GM12878 (cell line): ENCODE measurements at regions not wholly inside any gene's neighbourhood (a gene's known extent, or its start where the extent isn't known, plus 50 kb on each side); places are given as distances from the start of the nearest gene placed in this dataset.

ENCODE experiments used
- ATF7 ChIP-seq: fragments of 450-650 bp; IDR thresholded peaks from 2 replicates; pipeline ENCODE4 v1.6.1; 2016; ENCODE audit warnings: low read depth, mild to moderate bottlenecking
- BRCA1 ChIP-seq: IDR thresholded peaks from 2 replicates; pipeline ENCODE4 v1.6.1; 2011; ENCODE audit warnings: low read depth, low read length, improper control_type of control experiment
- CHD1 ChIP-seq: IDR thresholded peaks from 2 replicates; pipeline ENCODE4 v1.6.1; 2012; ENCODE audit warnings: low read depth, low read length, improper control_type of control experiment
- CHD4 ChIP-seq: fragments of 200-600 bp; sonication (generic); IDR thresholded peaks from 2 replicates; pipeline ENCODE4 v1.6.1; 2016; ENCODE audit warnings: mild to moderate bottlenecking
- ELK1 ChIP-seq: IDR thresholded peaks from 2 replicates; pipeline ENCODE4 v1.6.1; 2012; ENCODE audit warnings: low read depth, low read length, improper control_type of control experiment
- FOXK2 ChIP-seq: fragments of 450-650 bp; IDR thresholded peaks from 2 replicates; pipeline ENCODE4 v1.6.1; 2017; ENCODE audit warnings: mild to moderate bottlenecking, moderate library complexity
- JUNB ChIP-seq: IDR thresholded peaks from 2 replicates; pipeline ENCODE4 v1.6.1; 2016; ENCODE audit warnings: antibody characterized with exemption, mild to moderate bottlenecking
- LARP7 ChIP-seq: fragments of 450-650 bp; IDR thresholded peaks from 2 replicates; pipeline ENCODE4 v1.6.1; 2017; ENCODE audit warnings: mild to moderate bottlenecking
- NR2C1 ChIP-seq: fragments of 450-650 bp; IDR thresholded peaks from 2 replicates; pipeline ENCODE4 v1.6.1; 2017; ENCODE audit warnings: antibody characterized with exemption, mild to moderate bottlenecking, moderate library complexity
- NRF1 ChIP-seq: conservative IDR thresholded peaks from 2 replicates; pipeline ENCODE4 v1.6.1; 2011; ENCODE audit warnings: mild to moderate bottlenecking, low read depth, low read length, improper control_type of control experiment
- PML ChIP-seq: IDR thresholded peaks from 2 replicates; pipeline ENCODE4 v1.6.1; 2012; ENCODE audit warnings: low read length, inconsistent platforms
- POLR2AphosphoS5 ChIP-seq: IDR thresholded peaks from 2 replicates; pipeline ENCODE4 v1.6.1; 2011; ENCODE audit warnings: mild to moderate bottlenecking, low read length, inconsistent platforms
- PRDM15 ChIP-seq: fragments of 450-650 bp; formaldehyde crosslinking; IDR thresholded peaks from 2 replicates; pipeline ENCODE4 v1.4.0; 2020; ENCODE audit warnings: mild to moderate bottlenecking, moderate library complexity
- STAT3 ChIP-seq: IDR thresholded peaks from 2 replicates; pipeline ENCODE4 v1.6.1; 2011; ENCODE audit warnings: low read depth, low read length, improper control_type of control experiment
- SUPT20H ChIP-seq: IDR thresholded peaks from 2 replicates; pipeline ENCODE4 v1.6.1; 2011; ENCODE audit warnings: low read depth, mild to moderate bottlenecking, low read length, moderate library complexity, borderline replicate concordance; ENCODE audit not compliant: control insufficient read depth
- TAF1 ChIP-seq: IDR thresholded peaks from 2 replicates; pipeline ENCODE4 v1.6.1; 2011; ENCODE audit warnings: mild to moderate bottlenecking, low read depth, low read length, borderline replicate concordance
- TCF7 ChIP-seq: IDR thresholded peaks from 2 replicates; pipeline ENCODE4 v1.6.1; 2014; ENCODE audit warnings: antibody characterized with exemption, borderline replicate concordance
- USF1 ChIP-seq: IDR thresholded peaks from 2 replicates; pipeline ENCODE4 v1.6.1; 2011; ENCODE audit warnings: borderline replicate concordance, low read depth, mild to moderate bottlenecking, moderate library complexity, mixed read lengths, low read length; ENCODE audit not compliant: insufficient read depth; ENCODE audit errors: extremely low read length
- USF2 ChIP-seq: IDR thresholded peaks from 2 replicates; pipeline ENCODE4 v1.6.1; 2011; ENCODE audit warnings: low read depth, low read length, improper control_type of control experiment, borderline replicate concordance
- ZNF274 ChIP-seq: IDR thresholded peaks from one replicate; pipeline ENCODE4 v1.8.0; 2011; ENCODE audit not compliant: insufficient read length, insufficient read depth
- TF ChIP-seq, protein P1 (sequence below): fragments of 450-650 bp; IDR thresholded peaks from 2 replicates; pipeline ENCODE4 v1.6.1; 2017; ENCODE audit warnings: antibody characterized with exemption, mild to moderate bottlenecking, moderate library complexity
- TF ChIP-seq, protein P2 (sequence below): fragments of 450-650 bp; IDR thresholded peaks from 2 replicates; pipeline ENCODE4 v1.6.1; 2017; ENCODE audit warnings: borderline replicate concordance

- TF ChIP-seq PRDM15 (CRISPR knock-in tag) (no peak), STAT3 (no peak), TCF7 (peak; percentile 70), SUPT20H (no peak), NRF1 (no peak), ZNF274 (no peak), NR2C1 (no peak), BRCA1 (no peak), TAF1 (no peak), ELK1 (no peak), ATF7 (peak; percentile 93), USF1 (no peak), JUNB (peak; percentile 98), FOXK2 (no peak), CHD1 (no peak), CHD4 (no peak), LARP7 (no peak), USF2 (no peak), PML (0 out of 2 replicates have a peak, but pooled peaks have one; percentile 41), POLR2AphosphoS5 (no peak)
- TF ChIP-seq, protein P1, sequence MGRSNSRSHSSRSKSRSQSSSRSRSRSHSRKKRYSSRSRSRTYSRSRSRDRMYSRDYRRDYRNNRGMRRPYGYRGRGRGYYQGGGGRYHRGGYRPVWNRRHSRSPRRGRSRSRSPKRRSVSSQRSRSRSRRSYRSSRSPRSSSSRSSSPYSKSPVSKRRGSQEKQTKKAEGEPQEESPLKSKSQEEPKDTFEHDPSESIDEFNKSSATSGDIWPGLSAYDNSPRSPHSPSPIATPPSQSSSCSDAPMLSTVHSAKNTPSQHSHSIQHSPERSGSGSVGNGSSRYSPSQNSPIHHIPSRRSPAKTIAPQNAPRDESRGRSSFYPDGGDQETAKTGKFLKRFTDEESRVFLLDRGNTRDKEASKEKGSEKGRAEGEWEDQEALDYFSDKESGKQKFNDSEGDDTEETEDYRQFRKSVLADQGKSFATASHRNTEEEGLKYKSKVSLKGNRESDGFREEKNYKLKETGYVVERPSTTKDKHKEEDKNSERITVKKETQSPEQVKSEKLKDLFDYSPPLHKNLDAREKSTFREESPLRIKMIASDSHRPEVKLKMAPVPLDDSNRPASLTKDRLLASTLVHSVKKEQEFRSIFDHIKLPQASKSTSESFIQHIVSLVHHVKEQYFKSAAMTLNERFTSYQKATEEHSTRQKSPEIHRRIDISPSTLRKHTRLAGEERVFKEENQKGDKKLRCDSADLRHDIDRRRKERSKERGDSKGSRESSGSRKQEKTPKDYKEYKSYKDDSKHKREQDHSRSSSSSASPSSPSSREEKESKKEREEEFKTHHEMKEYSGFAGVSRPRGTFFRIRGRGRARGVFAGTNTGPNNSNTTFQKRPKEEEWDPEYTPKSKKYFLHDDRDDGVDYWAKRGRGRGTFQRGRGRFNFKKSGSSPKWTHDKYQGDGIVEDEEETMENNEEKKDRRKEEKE = no peak
- TF ChIP-seq, protein P2, sequence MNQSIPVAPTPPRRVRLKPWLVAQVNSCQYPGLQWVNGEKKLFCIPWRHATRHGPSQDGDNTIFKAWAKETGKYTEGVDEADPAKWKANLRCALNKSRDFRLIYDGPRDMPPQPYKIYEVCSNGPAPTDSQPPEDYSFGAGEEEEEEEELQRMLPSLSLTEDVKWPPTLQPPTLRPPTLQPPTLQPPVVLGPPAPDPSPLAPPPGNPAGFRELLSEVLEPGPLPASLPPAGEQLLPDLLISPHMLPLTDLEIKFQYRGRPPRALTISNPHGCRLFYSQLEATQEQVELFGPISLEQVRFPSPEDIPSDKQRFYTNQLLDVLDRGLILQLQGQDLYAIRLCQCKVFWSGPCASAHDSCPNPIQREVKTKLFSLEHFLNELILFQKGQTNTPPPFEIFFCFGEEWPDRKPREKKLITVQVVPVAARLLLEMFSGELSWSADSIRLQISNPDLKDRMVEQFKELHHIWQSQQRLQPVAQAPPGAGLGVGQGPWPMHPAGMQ = no peak
Measured at GRCh38 chr2:122704109-122704563, 948.7 kb downstream of the TSN start (continued).
